Memory B cell (primary cell): ENCODE measurements at regions not wholly inside any gene's neighbourhood (a gene's known extent, or its start where the extent isn't known, plus 50 kb on each side); places are given as distances from the start of the nearest gene placed in this dataset.

Experiments
- ATAC-seq: fragments of 150-1000 bp; cut with Tn5 transposase; 2 replicates; pipeline ENCODE4 v1.10.0; 2021; ENCODE audit warnings: low read depth, mild to moderate bottlenecking, moderate library complexity
- DNase-seq, 2 donors: peaks; one replicate each; pipeline ENCODE4 v3.0.0; 2022; ENCODE audit warnings: low spot score in 2 of 2
- H3K27ac Mint-ChIP-seq: one replicate; pipeline ENCODE4 v1.8.0; 2022; ENCODE audit warnings: mild to moderate bottlenecking, moderate library complexity, mixed read lengths
- H3K27me3 Mint-ChIP-seq: one replicate; pipeline ENCODE4 v1.8.0; 2022; ENCODE audit warnings: mixed read lengths
- H3K36me3 Mint-ChIP-seq: one replicate; pipeline ENCODE4 v1.8.0; 2022; ENCODE audit warnings: mild to moderate bottlenecking, mixed read lengths
- H3K4me1 Mint-ChIP-seq: one replicate; pipeline ENCODE4 v1.8.0; 2022; ENCODE audit warnings: mixed read lengths
- H3K4me3 Mint-ChIP-seq: one replicate; pipeline ENCODE4 v1.8.0; 2022; ENCODE audit warnings: mild to moderate bottlenecking, moderate library complexity, mixed read lengths
- H3K9me3 Mint-ChIP-seq: one replicate; pipeline ENCODE4 v1.8.0; 2022; ENCODE audit warnings: mixed read lengths

GRCh38 chr13:33487575-33488243 is 202.2 kb upstream of the STARD13 start:
- Mint-ChIP-seq H3K4me1 (peaks cover 5% of the 10 kb centered on the region), H3K4me3 (no peak overlapping the region), H3K9me3 (peaks cover 4% of the 10 kb centered on the region), H3K27ac (no peak overlapping the region), H3K36me3 (no peaks in the 10 kb centered on the region), H3K27me3 (peaks cover 6% of the 10 kb centered on the region)
- DNase-seq = no peak
- ATAC-seq = no peak

GRCh38 chr13:33489563-33489962 is 204.0 kb upstream of the STARD13 start:
- Mint-ChIP-seq H3K36me3 (no peaks in the 10 kb centered on the region), H3K9me3 (peaks cover under 1% of the 10 kb centered on the region), H3K4me1 (peaks cover 5% of the 10 kb centered on the region), H3K4me3 (no peak overlapping the region), H3K27ac (no peak overlapping the region), H3K27me3 (peaks cover 4% of the 10 kb centered on the region)
- no peak for ATAC-seq
- DNase-seq = no peak

- no peak for ATAC-seq
- Mint-ChIP-seq H3K4me3 (no peak overlapping the region), H3K36me3 (no peaks in the 10 kb centered on the region), H3K4me1 (peaks cover 5% of the 10 kb centered on the region), H3K27me3 (peaks cover 4% of the 10 kb centered on the region), H3K27ac (no peak overlapping the region), H3K9me3 (no peaks in the 10 kb centered on the region)
- no peak for DNase-seq
Measured at GRCh38 chr13:33490461-33491327, 205.1 kb upstream of the STARD13 start.

GRCh38 chr13:33493672-33494365 is 208.3 kb upstream of the STARD13 start:
- Mint-ChIP-seq H3K27ac (no peak overlapping the region), H3K27me3 (peaks cover 4% of the 10 kb centered on the region), H3K36me3 (no peaks in the 10 kb centered on the region), H3K9me3 (no peaks in the 10 kb centered on the region), H3K4me3 (no peak overlapping the region), H3K4me1 (no peaks in the 10 kb centered on the region)
- no peak for DNase-seq
- no peak for ATAC-seq

GRCh38 chr13:33494596-33495204 is 209.1 kb upstream of the STARD13 start:
- Mint-ChIP-seq H3K4me3 (no peak overlapping the region), H3K36me3 (no peaks in the 10 kb centered on the region), H3K27ac (no peak overlapping the region), H3K9me3 (no peaks in the 10 kb centered on the region), H3K27me3 (peaks cover 4% of the 10 kb centered on the region), H3K4me1 (no peaks in the 10 kb centered on the region)
- DNase-seq (no peak), ATAC-seq (no peak)

DNA sequence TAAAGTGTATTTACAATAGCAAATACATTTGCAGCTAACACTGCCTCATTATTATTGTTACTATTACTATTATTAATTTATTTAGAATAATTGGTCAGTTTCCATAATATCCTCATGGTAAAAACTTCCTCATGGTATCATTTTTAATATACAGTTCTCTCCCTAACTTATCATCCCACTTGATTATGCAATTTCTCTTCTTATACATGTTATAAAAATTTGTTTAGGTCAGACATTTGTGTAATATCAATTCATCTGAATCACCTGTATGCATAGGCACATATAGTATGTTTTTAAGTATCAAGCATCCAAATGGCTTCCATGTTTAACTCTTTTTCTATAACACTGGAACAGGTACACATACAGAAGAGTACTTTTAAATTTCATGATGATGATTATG is 210.8 kb upstream of the STARD13 start:
- H3K4me1 Mint-ChIP-seq = peaks cover 2% of the 10 kb centered on the region
- H3K27ac Mint-ChIP-seq = no peak overlapping the region
- H3K9me3 Mint-ChIP-seq = peaks cover 2% of the 10 kb centered on the region
- no peak for ATAC-seq
- no peaks in the 10 kb centered on the region for H3K36me3 Mint-ChIP-seq
- H3K4me3 Mint-ChIP-seq = no peak overlapping the region
- no peak for DNase-seq
- peaks cover 4% of the 10 kb centered on the region for H3K27me3 Mint-ChIP-seq

- Mint-ChIP-seq H3K4me1 (peaks cover 6% of the 10 kb centered on the region), H3K27ac (peak overlapping the region; percentile 1), H3K4me3 (no peak overlapping the region), H3K36me3 (no peaks in the 10 kb centered on the region), H3K27me3 (peaks cover 4% of the 10 kb centered on the region), H3K9me3 (peaks cover 2% of the 10 kb centered on the region)
- DNase-seq = no peak
- no peak for ATAC-seq
Measured at GRCh38 chr13:33497146-33497845, 211.7 kb upstream of the STARD13 start.

GRCh38 chr13:33508060-33508459 is 222.5 kb upstream of the STARD13 start:
- DNase-seq (no peak), ATAC-seq (no peak)
- no peaks in the 10 kb centered on the region for H3K4me1 Mint-ChIP-seq
- no peaks in the 10 kb centered on the region for H3K9me3 Mint-ChIP-seq
- H3K4me3 Mint-ChIP-seq = no peak overlapping the region
- no peak overlapping the region for H3K27ac Mint-ChIP-seq
- H3K36me3 Mint-ChIP-seq = peaks cover 2% of the 10 kb centered on the region
- H3K27me3 Mint-ChIP-seq = peaks cover 5% of the 10 kb centered on the region

DNA sequence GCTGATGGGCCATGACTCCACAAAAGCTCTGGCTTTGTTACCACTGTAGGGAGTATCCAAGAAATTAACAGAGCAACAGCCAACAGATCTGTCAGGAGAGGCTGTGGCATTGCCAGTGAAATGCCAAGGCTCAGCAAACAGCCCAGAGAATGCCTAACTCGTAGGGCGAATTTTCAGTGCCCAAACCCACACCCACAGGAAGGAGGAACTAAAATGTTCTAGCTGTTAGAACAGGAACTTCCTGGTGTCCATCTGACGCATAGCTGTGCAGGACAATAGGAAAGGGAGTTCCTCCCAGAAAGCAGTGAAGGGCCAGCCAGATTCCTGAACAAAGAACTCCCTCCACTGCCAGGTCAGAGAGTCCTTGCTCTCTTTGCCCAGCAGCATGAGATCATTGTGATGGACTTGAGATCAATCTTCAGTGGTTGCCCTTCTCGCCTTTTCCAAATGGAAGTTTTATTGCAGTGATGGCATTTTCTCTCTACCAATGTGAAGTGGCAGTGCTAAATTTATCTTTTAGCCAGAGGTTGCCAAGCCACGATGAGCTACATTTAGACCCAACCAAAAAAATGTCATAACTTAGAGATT is 224.2 kb upstream of the STARD13 start:
- Mint-ChIP-seq H3K4me3 (no peak overlapping the region), H3K27ac (no peak overlapping the region), H3K36me3 (no peaks in the 10 kb centered on the region), H3K9me3 (no peaks in the 10 kb centered on the region), H3K4me1 (no peaks in the 10 kb centered on the region), H3K27me3 (peaks cover 6% of the 10 kb centered on the region)
- ATAC-seq = no peak
- no peak for DNase-seq

- Mint-ChIP-seq H3K9me3 (no peaks in the 10 kb centered on the region), H3K4me1 (no peaks in the 10 kb centered on the region), H3K27ac (no peak overlapping the region), H3K36me3 (no peaks in the 10 kb centered on the region), H3K27me3 (peaks cover 6% of the 10 kb centered on the region), H3K4me3 (no peak overlapping the region)
- DNase-seq (no peak), ATAC-seq (no peak)
Measured at GRCh38 chr13:33510350-33510970, 224.9 kb upstream of the STARD13 start.

DNA sequence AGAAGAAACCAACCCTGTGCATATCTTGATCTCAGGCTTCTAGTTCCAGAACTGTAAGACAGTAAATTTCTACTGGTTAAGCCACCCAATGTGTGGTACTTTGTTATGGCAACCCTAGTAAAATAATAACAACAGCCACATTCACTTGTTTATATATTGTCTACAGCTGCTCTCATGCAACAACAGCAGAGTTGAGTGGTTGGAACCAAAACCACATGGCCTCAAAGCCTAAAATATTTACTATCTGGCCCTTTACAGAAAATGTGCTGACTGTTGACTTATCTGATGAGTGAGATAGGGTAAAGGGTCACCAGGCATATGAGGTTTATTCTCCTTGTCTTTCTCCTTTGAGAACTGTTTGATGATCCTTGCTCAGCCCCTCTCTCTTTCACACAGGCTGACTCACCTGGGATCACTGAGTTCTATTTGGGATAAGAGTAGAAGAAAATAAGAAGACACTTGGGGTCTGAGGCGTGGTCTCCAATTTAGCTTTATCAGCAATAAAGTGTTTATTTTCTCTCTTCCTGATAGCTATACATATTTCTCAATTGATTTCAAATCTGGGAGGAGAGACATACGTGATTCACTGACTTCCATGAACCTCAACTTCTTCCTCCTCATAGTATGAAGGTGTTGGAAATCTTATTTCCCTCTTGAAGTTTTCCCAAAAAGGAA is 227.5 kb upstream of the STARD13 start:
- H3K27me3 Mint-ChIP-seq = peaks cover 6% of the 10 kb centered on the region
- no peak for ATAC-seq
- H3K4me3 Mint-ChIP-seq = no peak overlapping the region
- H3K27ac Mint-ChIP-seq = no peak overlapping the region
- H3K9me3 Mint-ChIP-seq = no peaks in the 10 kb centered on the region
- no peaks in the 10 kb centered on the region for H3K36me3 Mint-ChIP-seq
- no peak for DNase-seq
- peaks cover 3% of the 10 kb centered on the region for H3K4me1 Mint-ChIP-seq

DNA sequence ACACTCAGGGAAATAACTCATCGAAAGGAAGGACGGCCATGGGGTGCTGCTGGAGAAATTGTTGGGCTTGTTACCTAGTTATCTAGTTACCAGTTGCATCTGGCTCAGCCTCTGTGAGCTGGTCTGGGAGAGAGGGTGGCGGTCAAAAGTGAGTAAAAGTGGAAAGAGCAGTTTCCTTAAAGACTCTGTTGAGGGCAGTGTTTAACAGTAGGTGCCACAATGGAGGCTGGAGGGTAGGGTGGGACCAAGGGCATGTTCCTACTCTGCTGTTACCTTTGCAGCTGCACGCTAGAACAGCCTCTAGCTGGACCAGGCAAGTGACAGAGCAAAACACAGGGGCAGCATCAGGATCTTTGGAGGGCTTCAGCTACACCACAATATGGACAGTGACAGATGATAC is 228.8 kb upstream of the STARD13 start:
- H3K27ac Mint-ChIP-seq = no peak overlapping the region
- H3K4me3 Mint-ChIP-seq = no peak overlapping the region
- DNase-seq (no peak), ATAC-seq (no peak)
- no peaks in the 10 kb centered on the region for H3K9me3 Mint-ChIP-seq
- H3K4me1 Mint-ChIP-seq = peaks cover 12% of the 10 kb centered on the region
- H3K36me3 Mint-ChIP-seq = no peaks in the 10 kb centered on the region
- H3K27me3 Mint-ChIP-seq = peaks cover 6% of the 10 kb centered on the region
